HG02763 (cell line): ENCODE measurements at regions not wholly inside any gene's neighbourhood (a gene's known extent, or its start where the extent isn't known, plus 50 kb on each side); places are given as distances from the start of the nearest gene placed in this dataset.

Experiments
- ATAC-seq: cut with Tn5 transposase; IDR thresholded peaks from one replicate; pipeline ENCODE4 v1.9.1; 2021; ENCODE audit warnings: mild to moderate bottlenecking, moderate library complexity; ENCODE audit not compliant: unreplicated experiment

DNA sequence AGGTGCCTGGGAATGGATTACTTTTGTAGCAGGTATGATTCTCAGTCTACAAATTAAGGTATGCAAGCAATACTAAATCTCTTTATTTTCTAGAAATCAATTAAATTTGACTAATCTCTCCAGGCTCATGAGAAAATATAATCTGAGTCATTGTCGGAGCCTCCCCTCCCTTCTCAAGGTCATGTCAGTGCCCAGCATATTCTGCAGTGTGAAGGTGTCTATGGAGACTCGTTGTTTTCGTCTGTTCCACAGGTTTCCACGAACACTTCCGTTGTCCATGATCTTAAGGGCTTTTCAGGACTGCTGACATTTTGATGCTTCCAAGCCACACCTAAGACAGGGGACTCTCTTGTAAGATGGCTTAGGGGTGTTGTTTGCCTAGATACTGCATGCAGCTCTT is 56.6 kb upstream of the SCOC start:
- ATAC-seq = no peak

GRCh38 chr4:140315970-140316369 is 57.5 kb upstream of the SCOC start:
- no peak for ATAC-seq

DNA sequence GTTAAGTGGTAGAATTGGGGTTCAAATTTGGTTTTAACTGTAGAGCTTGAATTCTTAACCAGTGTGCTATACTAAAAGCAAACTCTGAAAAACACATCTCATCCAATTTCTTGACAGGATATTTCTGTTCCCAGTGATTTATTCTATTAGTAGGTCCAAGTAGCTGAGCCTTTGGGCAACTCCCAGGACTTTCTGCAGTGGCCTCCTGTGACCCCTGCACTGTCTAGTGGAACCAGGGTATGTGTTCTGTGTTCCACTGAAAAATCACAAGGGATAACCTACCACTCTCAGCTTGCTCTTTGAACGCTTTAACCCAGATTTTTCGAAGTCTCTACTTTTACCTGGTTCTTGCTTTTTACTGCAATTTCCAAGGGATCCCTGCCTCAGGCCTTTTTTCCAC is 58.0 kb upstream of the SCOC start:
- no peak for ATAC-seq

DNA sequence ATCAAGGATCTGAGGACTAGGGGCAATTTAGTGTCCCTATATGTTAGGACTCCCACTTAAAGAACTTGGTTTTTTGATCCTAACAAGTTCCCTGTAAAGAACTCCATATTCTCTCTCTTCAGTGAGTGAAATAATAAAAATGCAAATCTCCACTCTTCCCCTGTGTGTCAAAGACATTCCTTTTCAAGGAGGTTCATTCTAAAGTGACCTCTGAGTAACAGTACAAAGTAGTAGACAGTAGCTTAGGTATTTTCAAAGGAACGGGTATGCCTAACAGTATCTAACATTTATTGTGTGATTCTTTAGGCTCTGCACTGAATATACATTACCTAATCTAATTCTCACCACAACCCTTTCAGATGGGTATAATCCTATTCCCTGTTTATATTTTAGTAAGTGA is 58.4 kb upstream of the SCOC start:
- no peak for ATAC-seq

DNA sequence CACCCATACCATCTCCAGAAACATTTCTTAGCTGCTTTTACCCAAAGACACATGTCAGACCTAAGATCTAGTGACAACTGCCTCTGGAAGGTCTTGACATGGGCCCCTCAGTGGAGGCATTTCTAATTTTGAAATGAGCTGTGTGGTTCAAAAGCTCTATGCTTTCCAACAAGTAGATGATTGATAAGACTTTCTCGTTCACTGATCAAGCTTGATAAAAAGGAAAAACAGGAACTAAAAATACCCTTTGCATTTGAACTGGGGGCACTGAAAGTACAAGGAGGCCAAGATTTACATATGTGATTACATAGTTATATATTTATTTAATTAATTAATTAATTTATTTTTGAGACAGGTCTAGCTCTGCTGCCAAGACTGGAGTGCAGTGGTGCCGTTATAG is 61.3 kb upstream of the SCOC start:
- no peak for ATAC-seq

GRCh38 chr4:140311257-140311835 is 62.1 kb upstream of the SCOC start:
- ATAC-seq = no peak

DNA sequence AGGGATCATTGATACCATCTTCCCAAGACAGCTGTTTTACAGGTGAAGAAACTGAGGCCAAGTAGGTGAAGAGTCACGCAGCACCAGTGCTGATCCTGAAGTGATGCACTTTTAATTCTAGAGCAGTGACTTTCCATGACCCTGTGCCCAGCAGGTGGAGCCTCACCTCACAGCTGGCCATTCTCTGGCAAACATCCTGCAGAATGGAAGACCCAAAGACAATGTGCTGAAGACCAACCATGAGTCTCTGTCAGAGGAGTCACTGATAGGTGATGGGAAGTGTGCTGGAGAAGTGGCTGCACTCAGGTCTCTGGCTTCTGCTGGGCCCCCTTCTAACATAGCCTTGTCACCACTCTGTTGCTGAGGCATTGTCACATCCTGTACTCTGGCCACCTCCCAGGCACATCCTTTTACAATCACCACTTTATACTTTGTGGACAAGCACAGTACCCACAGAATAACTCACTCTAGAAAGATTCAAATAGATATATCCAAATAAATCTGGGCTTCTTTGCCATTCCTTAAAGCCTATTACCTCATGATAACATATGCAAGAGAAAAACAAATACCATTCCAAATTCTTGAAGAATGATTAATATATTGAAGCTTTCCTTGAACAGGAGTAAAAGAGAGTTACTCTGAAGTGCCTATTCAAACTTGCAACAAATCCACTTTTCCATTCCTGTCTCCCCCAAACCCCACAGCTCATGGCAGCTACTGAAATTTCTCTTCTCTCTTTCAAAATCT is 64.1 kb upstream of the SCOC start:
- no peak for ATAC-seq

DNA sequence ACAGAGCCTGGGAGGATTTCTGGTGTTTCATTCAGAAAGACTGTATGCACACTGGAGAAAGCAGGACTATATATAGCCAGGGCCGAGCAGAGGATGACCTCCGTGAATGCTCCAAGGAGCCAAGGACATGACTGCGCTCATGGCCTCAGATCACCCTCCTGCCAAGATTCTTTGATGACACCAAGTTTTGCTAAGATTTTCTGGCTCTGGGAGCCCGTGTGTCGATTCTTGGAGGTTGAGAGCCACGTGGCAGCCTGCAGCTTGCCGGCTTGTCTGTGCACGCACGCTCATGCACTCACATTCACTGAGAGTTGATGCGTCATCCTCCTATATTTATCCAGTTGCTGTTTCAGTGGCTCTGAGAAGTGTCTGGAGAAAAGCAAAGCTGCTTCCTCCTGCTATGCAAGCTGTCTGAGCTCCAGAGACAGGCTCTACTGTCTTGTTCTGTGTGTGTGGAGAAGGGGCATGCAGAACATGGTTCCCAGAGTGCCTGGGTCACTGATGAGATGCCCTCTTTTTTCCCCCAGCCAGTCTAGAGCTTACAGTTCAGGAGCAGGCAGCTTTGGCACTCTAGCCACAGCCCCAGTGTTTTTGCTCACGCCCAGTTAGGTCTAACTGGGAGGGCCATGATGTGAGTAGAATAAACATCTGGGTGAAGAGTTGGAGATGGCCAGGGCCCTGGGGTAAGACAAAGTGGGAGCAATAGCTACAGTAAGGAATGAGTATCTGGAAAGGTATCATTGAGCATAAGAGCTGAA is 64.9 kb upstream of the SCOC start:
- ATAC-seq = peak; percentile 42

DNA sequence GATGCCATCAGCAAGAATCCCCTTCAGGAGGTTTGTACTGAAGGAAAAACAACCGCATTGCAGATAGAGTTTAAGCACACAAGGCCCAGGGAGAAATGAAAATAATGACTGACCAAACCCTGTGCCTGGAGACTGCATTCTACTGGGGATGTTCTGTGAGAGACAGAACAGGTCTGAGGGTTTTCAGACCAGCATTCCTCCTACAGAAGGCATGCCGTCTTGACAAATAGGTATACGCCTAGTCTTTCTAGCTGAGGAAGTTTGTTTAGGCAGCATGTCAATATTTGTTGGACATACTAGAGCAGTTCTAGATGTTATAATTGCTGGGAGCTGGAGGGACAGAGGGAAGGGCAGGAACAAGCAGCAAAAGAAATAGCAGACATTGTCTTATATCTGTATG is 68.4 kb upstream of the SCOC start:
- ATAC-seq = no peak

GRCh38 chr4:140304346-140304745 is 69.1 kb upstream of the SCOC start:
- no peak for ATAC-seq

DNA sequence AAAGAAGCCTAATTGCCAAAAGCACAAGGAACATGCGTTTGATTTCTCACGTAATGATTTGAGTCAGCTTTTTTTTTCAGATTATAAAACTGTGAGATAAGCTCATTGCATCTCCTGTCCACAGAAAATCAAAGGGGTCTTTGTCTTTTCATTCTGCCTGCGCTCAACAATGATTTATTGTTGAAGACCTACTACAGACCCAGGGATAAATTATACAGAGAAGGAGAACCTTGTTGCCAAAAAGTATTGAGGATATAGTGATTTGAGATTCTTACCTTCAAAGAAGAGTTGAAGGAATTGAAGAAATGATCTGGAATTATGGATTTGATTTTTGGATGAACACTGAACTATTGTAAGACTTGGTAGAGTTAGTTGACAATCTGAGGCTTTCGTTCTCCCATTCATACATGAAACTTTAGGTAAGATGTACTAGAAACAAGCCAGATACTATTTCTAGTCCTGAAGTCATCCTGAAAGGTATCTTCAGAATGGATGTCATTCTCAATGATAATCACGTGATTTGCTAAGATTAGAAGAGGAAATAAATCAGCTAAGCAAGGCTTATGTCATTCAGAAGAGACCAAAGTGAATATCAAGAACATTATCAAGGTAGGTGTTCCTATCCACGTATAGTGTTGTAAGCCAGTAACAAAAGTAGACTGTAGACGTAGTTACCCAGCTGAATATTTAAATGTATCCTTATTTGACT is 71.1 kb upstream of the SCOC start:
- no peak for ATAC-seq

DNA sequence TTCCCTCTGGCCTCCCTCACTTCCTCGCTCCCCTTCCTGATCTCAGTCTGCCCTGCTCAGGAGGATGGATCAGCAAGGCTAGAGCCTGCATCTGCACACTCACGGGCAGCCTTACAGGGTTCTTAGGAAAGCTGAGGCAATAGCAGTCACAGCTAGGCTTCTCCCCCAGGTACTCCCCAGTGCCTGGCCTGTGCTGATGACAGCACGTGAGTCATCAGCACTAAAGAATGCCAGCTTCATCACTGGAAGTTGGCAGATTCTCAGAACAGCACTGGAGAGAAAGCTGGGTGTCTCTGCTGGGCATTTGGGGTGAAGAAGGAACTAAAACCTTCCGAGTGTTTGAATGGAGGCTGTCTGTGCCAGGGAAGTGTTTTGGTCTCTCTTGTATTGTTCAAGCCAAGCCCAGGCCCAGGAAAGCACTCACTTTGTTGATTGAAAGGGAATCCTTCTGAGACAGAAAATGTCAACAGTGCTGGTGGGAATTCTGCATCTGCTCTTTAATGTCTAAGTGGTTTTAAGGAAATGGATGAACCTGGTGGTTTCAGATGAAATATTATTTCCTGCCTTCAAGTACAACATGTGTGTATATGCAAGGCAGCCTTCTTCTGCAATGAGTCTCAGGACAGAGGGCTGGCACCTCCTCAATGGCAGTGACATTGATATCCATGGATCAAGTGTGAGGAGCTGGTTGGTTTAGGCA is 73.0 kb upstream of the SCOC start:
- ATAC-seq = no peak

- ATAC-seq = no peak
Observed at GRCh38 chr4:140298001-140298400, 75.4 kb upstream of the SCOC start.

GRCh38 chr4:140297221-140297570 is 76.2 kb upstream of the SCOC start:
- ATAC-seq = no peak

GRCh38 chr4:140296335-140297220 is 76.9 kb upstream of the SCOC start:
- ATAC-seq = no peak

- ATAC-seq = no peak
Observed at GRCh38 chr4:140293979-140294378, 79.5 kb upstream of the SCOC start.

- ATAC-seq = no peak
Observed at GRCh38 chr4:140291259-140291658, 82.2 kb upstream of the SCOC start.

- no peak for ATAC-seq
Observed at GRCh38 chr4:140289486-140289885, 84.0 kb upstream of the SCOC start.

DNA sequence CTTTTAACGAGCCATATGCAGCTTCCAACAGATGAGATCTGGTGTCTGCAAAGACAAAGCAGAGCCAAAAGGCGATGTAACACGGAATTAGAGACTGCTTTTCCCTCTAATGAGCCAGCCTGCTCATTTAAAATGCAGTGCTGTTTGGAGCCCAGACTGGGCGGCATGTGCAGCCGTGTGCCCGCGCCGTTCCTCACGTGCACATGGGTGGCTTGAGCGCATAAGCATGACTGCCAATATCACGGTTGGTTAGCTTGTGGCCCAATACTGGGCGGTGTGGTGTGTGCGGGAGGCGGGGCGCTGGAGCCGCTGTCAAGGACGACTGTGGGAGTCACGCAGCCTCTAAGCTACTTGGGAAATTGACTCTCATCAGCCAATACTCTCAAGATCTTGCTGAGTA is 87.0 kb upstream of the SCOC start:
- ATAC-seq = no peak

GRCh38 chr4:140284456-140284855 is 89.0 kb upstream of the SCOC start:
- ATAC-seq = no peak
